C4-2B (cell line): ENCODE measurements at regions not wholly inside any gene's neighbourhood (a gene's known extent, or its start where the extent isn't known, plus 50 kb on each side); places are given as distances from the start of the nearest gene placed in this dataset.
"Not testable (repeated sequence)": the region's sequence is repeated elsewhere in the genome, so short reads cannot be mapped to it uniquely, and the experiment has no call there.

Experiments used
- H3K27ac ChIP-seq: fragments of 450-650 bp; 2 replicates; pipeline ENCODE4 v1.5.1; 2017
- ZFX ChIP-seq: fragments of 450-650 bp; IDR thresholded peaks from 2 replicates; pipeline ENCODE4 v1.6.1; 2017
- TF ChIP-seq, protein P1 (sequence below): fragments of 450-650 bp; conservative IDR thresholded peaks from 2 replicates; pipeline ENCODE4 v1.5.1; 2017; ENCODE audit warnings: mild to moderate bottlenecking

DNA sequence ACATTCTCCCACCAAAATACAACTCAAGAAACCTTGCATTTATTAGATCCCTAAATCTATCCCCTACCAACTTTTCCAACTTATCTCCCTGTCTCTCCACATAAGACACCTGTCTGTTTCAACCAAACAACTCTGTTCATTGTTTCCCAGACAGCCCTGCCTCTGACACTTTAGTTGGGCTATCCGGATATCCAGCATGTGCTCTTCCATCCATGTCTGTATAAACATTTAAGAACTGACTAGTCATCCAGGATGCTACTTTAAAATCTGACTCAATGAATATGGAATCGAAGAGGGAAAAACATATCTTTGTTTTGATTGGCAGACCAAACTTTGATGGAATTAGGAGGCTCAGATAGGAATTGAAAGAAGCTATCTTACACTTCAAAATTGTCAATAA, 143.2 kb upstream of the DCAF8L1 start:
- TF ChIP-seq ZFX, result no peak
- TF ChIP-seq, protein P1, sequence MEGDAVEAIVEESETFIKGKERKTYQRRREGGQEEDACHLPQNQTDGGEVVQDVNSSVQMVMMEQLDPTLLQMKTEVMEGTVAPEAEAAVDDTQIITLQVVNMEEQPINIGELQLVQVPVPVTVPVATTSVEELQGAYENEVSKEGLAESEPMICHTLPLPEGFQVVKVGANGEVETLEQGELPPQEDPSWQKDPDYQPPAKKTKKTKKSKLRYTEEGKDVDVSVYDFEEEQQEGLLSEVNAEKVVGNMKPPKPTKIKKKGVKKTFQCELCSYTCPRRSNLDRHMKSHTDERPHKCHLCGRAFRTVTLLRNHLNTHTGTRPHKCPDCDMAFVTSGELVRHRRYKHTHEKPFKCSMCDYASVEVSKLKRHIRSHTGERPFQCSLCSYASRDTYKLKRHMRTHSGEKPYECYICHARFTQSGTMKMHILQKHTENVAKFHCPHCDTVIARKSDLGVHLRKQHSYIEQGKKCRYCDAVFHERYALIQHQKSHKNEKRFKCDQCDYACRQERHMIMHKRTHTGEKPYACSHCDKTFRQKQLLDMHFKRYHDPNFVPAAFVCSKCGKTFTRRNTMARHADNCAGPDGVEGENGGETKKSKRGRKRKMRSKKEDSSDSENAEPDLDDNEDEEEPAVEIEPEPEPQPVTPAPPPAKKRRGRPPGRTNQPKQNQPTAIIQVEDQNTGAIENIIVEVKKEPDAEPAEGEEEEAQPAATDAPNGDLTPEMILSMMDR, result no peak
- no peak overlapping the region for H3K27ac ChIP-seq

DNA sequence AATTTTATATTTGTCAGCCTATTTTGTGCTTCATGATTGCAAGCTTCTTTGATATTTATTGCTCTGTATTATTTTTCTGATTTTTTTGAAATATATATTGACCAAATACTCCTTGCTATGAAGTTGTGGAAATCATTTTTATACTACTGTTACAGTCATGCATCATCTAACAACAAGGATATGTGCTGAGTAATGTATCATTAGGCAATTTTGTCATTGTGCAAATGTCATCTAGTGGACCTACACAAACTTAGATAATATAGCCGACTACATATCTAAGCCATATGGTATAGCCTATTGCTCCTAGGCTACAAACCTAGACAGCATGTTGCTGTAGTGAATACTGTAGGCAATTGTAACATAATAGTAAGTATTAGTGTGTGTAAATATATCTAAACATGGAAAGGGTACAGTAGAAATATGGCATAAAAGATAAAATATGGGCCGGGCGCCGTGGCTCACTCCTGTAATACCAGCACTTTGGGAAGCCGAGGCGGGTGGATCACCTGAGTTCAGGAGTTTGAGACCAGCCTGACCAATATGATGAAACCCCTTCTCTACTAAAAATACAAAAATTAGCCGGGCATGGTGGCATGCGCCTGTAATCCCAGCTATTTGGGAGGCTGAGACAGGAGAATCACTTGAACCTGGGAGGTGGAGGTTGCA, 139.5 kb upstream of the DCAF8L1 start:
- not testable (repeated sequence) for H3K27ac ChIP-seq

DNA sequence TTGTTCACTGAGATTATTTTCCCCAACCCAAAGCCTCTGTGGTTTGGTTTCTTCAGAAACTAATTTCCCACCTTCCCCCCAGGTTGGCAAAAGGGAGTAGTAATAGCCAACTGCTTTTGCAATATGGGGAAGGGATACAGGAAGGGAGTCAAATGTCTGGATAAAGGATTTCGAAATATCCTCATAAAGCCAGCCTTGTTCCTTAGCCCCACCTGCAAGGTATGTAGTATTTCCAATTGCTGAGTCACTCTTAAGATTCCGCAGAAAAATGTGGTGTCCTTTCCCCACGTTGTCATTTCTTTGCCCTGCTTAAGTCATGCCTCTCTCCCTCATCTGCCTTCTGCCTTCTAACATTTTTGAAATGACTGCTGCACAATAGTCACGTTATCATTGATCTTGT, 138.8 kb upstream of the DCAF8L1 start:
- no peak overlapping the region for H3K27ac ChIP-seq

DNA sequence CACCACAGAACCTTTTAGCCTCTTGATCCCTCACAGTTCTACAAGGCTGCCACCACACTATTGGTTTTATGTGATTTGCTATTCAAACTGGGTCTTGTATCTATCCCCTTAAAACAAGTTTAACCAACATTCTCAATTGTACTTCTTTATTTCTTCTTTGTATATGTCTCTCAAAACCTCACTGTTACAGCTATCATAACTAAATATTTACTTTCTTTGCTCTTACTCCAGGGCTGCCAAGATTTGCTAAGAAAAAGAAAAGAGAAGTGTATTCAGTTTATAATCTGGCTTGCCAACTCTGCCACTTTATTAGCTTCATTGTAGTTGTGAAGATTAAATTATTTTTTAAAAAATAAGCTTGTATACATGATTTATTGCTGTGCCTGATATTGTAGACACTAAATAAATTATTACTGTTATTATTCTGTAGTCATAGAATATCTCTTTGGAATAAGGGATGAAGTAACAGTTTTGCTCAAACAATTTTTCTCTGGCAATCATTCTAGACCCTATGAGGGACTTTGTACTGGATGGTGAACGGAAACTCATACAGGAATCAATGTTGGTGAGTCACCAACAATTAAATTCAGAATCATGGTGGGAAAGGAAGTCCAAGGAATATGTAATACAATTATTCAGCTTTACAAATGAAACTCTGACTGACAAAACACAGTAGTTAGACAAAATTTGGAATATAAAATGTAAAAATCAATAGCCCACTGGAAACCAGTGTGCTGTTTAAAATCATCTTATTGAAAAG, 127.1 kb upstream of the DCAF8L1 start:
- TF ChIP-seq, protein P1, result no peak
- no peak for TF ChIP-seq ZFX
- no peak overlapping the region for H3K27ac ChIP-seq

More for the DNA sequence above, 138.8 kb upstream of the DCAF8L1 start:
- TF ChIP-seq, protein P1, result no peak

DNA sequence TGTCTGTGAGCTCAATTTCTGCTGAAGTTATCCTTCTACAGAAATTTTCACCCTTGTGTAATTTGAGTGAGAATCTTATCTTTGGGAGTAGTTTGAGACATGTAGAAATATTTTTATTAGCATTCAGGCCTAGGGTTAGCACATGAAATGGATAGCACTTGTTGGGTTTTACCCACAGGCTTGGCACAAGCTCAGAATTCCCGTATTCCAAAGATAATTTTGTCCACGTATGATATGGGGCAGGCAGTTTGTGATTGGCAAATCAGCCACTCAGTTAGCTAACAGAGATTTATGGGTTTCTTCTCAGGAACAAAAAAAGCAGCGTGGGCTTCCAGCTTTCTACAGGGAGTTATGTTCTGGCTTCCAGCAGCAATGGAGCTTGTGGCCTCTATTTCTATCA, 117.9 kb upstream of the DCAF8L1 start:
- H3K27ac ChIP-seq, result no peak overlapping the region
- TF ChIP-seq ZFX, result no peak
- TF ChIP-seq, protein P1, result no peak

DNA sequence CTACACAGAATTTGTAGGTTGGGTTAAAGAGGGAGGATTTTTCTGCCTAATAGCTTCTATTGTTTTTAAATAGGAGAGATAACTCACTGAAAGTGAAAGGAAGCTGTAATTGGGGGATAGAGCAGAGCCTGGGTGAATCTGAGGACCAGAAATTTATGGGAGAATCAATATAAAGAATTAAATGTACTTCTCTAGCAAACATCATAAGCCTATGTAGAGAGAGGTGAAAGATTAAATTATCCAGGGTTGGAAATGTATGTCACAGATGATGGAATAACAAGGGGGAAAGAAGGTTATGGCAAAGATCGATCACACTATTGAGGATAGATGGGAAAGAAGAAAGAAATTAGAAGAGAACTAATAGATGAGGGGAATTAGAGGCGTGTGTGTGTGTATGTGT, 104.4 kb upstream of the DCAF8L1 start:
- no peak overlapping the region for H3K27ac ChIP-seq
- TF ChIP-seq ZFX, result no peak
- TF ChIP-seq, protein P1, result no peak

DNA sequence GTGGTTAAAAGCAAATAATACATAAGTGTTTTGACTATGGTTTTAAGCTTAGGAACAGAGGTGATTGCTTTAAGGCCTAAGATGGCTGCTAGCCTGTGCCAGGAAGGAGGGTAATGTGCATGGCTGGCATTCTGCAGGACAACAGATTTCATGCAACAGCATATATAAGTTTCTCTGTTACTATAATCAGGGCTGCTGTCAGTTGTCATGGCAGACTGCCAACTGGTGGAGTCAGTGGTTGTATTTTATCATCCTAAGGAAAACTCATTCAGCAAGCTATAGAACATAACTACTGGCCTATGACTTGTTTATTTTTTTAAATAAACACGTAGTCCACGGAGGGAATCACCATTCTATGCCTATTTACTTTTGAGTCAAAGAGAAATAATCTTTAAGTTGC, 77.7 kb upstream of the DCAF8L1 start:
- no peak overlapping the region for H3K27ac ChIP-seq
- TF ChIP-seq, protein P1, result no peak
- no peak for TF ChIP-seq ZFX
